ENCODE measurements at regions not wholly inside any gene's neighbourhood (a gene's known extent, or its start where the extent isn't known, plus 50 kb on each side); places are given as distances from the start of the nearest gene placed in this dataset.

- Histone ChIP-seq H3K9me3 (ENCODE audit: control insufficient read depth, low read length) (no peaks in the 10 kb centered on the region), H3K4me3 (ENCODE audit: extremely low read depth, insufficient read depth, low read length, poor library complexity, severe bottlenecking) (no peak overlapping the region), H3K27ac (ENCODE audit: low read depth, low read length, severe bottlenecking) (no peak overlapping the region), H3K4me1 (ENCODE audit: control insufficient read depth, insufficient read depth, low read length, poor library complexity, severe bottlenecking) (no peaks in the 10 kb centered on the region), H3K36me3 (ENCODE audit: control insufficient read depth, insufficient read depth, low read length) (no peaks in the 10 kb centered on the region)
- WGBS, 2 experiments (ENCODE audit: insufficient coverage in 2 of 2): 90 to 96% methylated on average over 3 of the region's 4 CpGs
Measured at GRCh38 chr2:187842315-187842714, 288.1 kb upstream of the TFPI start.

DNA sequence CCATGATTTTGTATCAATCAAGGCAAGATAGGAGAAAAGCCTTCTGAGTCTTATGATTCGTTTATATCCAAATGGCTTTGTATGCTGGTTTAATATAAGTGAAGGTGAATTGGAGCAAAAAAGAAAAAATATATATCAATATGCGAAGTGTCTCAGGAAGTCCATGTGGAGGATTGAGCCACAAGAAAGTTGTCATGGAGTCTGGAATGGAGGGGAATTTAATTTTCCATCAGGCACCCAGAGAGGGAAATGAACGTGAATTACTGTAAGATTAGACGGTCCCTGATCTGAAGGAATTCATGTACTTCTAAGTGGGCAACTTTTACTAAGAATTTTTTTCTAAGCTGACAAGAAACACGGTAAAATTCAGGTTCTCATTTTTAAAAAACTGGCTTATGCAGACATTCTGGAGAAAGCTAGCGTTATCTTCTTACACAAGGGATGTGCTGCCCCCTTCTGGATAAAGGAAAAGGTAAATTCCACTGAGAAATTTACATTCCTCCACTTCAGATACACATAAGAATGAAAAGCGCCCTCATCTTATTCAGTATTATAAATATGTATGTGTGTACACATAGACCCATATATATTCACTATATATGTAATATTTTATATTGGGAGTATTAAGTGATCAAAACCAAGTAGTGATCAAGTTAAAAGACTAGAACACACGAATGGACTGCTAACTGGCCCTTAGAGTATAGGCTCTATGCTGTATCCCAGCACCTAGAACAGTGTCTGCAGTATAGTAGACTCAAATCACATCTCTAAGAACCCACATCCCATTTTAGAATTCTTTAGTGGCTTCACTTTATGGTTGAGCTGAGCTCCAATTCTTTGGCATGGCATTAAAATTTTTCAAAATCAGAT, 289.0 kb upstream of the TFPI start:
- Histone ChIP-seq H3K4me3 (ENCODE audit: extremely low read depth, insufficient read depth, low read length, poor library complexity, severe bottlenecking) (no peak overlapping the region), H3K36me3 (ENCODE audit: control insufficient read depth, insufficient read depth, low read length) (no peaks in the 10 kb centered on the region), H3K27ac (ENCODE audit: low read depth, low read length, severe bottlenecking) (no peak overlapping the region), H3K9me3 (ENCODE audit: control insufficient read depth, low read length) (no peaks in the 10 kb centered on the region), H3K4me1 (ENCODE audit: control insufficient read depth, insufficient read depth, low read length, poor library complexity, severe bottlenecking) (no peaks in the 10 kb centered on the region)
- WGBS, 2 experiments (ENCODE audit: insufficient coverage in 2 of 2): 68 to 88% methylated on average over 4 of the region's 8 CpGs

- no peaks in the 10 kb centered on the region for H3K9me3 ChIP-seq (ENCODE audit: control insufficient read depth, low read length)
Measured at GRCh38 chr2:187847245-187848208, 293.3 kb upstream of the TFPI start.

GRCh38 chr2:187851955-187852561, 297.8 kb upstream of the TFPI start:
- H3K36me3 ChIP-seq (ENCODE audit: control insufficient read depth, insufficient read depth, low read length): no peaks in the 10 kb centered on the region
- WGBS, 2 experiments (ENCODE audit: insufficient coverage in 2 of 2): 86 to 90% methylated on average over 1 to 2 of the region's 5 CpGs
- H3K27ac ChIP-seq (ENCODE audit: low read depth, low read length, severe bottlenecking): no peak overlapping the region
- H3K9me3 ChIP-seq (ENCODE audit: control insufficient read depth, low read length): no peaks in the 10 kb centered on the region
- no peak overlapping the region for H3K4me3 ChIP-seq (ENCODE audit: extremely low read depth, insufficient read depth, low read length, poor library complexity, severe bottlenecking)
- H3K4me1 ChIP-seq (ENCODE audit: control insufficient read depth, insufficient read depth, low read length, poor library complexity, severe bottlenecking): no peaks in the 10 kb centered on the region

More at GRCh38 chr2:187847245-187848208, 293.3 kb upstream of the TFPI start:
- Histone ChIP-seq H3K4me3 (ENCODE audit: extremely low read depth, insufficient read depth, low read length, poor library complexity, severe bottlenecking) (no peak overlapping the region), H3K4me1 (ENCODE audit: control insufficient read depth, insufficient read depth, low read length, poor library complexity, severe bottlenecking) (no peaks in the 10 kb centered on the region), H3K27ac (ENCODE audit: low read depth, low read length, severe bottlenecking) (no peak overlapping the region), H3K36me3 (ENCODE audit: control insufficient read depth, insufficient read depth, low read length) (no peaks in the 10 kb centered on the region)
- WGBS, 2 experiments (ENCODE audit: insufficient coverage in 2 of 2): 89 to 100% methylated on average over 1 of the region's 1 CpG

DNA sequence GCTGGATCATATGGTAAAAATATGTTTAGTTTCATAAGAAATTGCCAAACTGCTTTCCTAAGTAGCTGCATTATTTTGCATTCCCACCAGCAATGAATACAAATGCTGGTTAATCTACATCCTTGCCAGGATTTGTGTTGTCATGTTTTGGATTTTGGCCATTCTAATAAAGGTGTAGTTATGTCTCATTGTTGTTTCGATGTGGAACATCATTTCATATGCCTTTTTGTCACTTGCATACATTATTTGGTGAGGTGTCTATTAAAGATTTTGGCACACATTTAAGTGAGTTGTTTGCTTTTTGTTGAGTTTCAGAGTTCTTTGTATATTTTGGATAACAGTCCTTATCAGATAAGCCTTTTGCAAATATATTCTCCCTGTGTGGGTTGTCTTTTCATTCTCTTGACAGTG, 299.2 kb upstream of the TFPI start:
- Histone ChIP-seq H3K4me1 (ENCODE audit: control insufficient read depth, insufficient read depth, low read length, poor library complexity, severe bottlenecking) (no peaks in the 10 kb centered on the region), H3K27ac (ENCODE audit: low read depth, low read length, severe bottlenecking) (no peak overlapping the region), H3K9me3 (ENCODE audit: control insufficient read depth, low read length) (no peaks in the 10 kb centered on the region), H3K4me3 (ENCODE audit: extremely low read depth, insufficient read depth, low read length, poor library complexity, severe bottlenecking) (no peak overlapping the region), H3K36me3 (ENCODE audit: control insufficient read depth, insufficient read depth, low read length) (no peaks in the 10 kb centered on the region)
- 83% methylated on average over 1 of the region's 1 CpG; no CpG with 5 or more reads in 1 of the 2 experiments for WGBS, 2 experiments (ENCODE audit: insufficient coverage in 2 of 2)

GRCh38 chr2:187854801-187855200, 300.6 kb upstream of the TFPI start:
- no peak overlapping the region for H3K27ac ChIP-seq (ENCODE audit: low read depth, low read length, severe bottlenecking)
- H3K36me3 ChIP-seq (ENCODE audit: control insufficient read depth, insufficient read depth, low read length): no peaks in the 10 kb centered on the region
- no peaks in the 10 kb centered on the region for H3K9me3 ChIP-seq (ENCODE audit: control insufficient read depth, low read length)
- H3K4me1 ChIP-seq (ENCODE audit: control insufficient read depth, insufficient read depth, low read length, poor library complexity, severe bottlenecking): no peaks in the 10 kb centered on the region
- H3K4me3 ChIP-seq (ENCODE audit: extremely low read depth, insufficient read depth, low read length, poor library complexity, severe bottlenecking): no peak overlapping the region

DNA sequence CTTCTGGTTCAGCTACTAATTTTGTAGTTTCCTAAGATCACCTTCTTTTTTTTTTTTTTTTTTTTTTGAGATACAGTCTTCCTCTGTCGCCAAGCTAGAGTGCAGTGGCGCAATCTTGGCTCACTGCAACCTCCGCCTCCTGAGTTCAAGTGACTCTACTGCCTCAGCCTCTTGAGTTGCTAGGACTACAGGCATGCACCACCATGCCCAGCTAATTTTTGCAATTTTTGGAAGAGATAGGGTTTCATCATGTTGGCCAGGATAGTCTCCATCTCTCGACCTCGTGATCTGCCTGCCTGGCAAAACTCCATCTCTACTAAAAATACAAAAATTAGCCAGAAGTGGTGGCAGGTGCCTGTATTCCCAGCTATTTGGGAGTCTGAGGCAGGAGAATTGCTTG, 301.5 kb upstream of the TFPI start:
- Histone ChIP-seq H3K4me3 (ENCODE audit: extremely low read depth, insufficient read depth, low read length, poor library complexity, severe bottlenecking) (no peak overlapping the region), H3K27ac (ENCODE audit: low read depth, low read length, severe bottlenecking) (no peak overlapping the region), H3K36me3 (ENCODE audit: control insufficient read depth, insufficient read depth, low read length) (no peaks in the 10 kb centered on the region), H3K9me3 (ENCODE audit: control insufficient read depth, low read length) (no peaks in the 10 kb centered on the region), H3K4me1 (ENCODE audit: control insufficient read depth, insufficient read depth, low read length, poor library complexity, severe bottlenecking) (no peaks in the 10 kb centered on the region)
- 100% methylated on average over 1 to 3 of the region's 5 CpGs for WGBS, 2 experiments (ENCODE audit: insufficient coverage in 2 of 2)

- no CpG with 5 or more reads among the region's 1 CpG for WGBS, 2 experiments (ENCODE audit: insufficient coverage in 2 of 2)
Measured at GRCh38 chr2:187857826-187858225, 303.6 kb upstream of the TFPI start.

DNA sequence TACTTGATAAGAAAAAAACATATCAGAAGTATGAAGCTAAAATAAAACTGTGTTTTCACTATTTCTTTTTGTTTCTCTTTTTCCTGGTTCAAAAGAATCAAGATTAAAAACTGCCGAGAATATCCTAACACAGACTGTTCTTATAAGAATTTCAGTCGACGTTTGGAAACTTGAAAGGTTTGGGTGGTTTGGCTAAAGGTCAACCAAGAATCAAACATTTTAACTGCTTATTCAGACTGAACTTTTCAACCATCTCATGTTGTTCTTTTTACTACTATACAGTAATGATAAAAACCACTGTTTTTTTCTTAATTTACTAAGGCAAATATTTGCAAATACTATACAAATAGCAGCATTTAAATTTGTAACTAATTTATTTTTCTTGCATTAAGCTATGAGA, 308.5 kb upstream of the TFPI start:
- no peaks in the 10 kb centered on the region for H3K36me3 ChIP-seq (ENCODE audit: control insufficient read depth, insufficient read depth, low read length)
- H3K9me3 ChIP-seq (ENCODE audit: control insufficient read depth, low read length): no peaks in the 10 kb centered on the region
- WGBS, 2 experiments (ENCODE audit: insufficient coverage in 2 of 2): 100% methylated on average over 1 of the region's 3 CpGs; no CpG with 5 or more reads in 1 of the 2 experiments
- no peaks in the 10 kb centered on the region for H3K4me1 ChIP-seq (ENCODE audit: control insufficient read depth, insufficient read depth, low read length, poor library complexity, severe bottlenecking)
- no peak overlapping the region for H3K4me3 ChIP-seq (ENCODE audit: extremely low read depth, insufficient read depth, low read length, poor library complexity, severe bottlenecking)
- H3K27ac ChIP-seq (ENCODE audit: low read depth, low read length, severe bottlenecking): no peak overlapping the region

More at GRCh38 chr2:187857826-187858225, 303.6 kb upstream of the TFPI start:
- H3K27ac ChIP-seq (ENCODE audit: low read depth, low read length, severe bottlenecking): no peak overlapping the region
- no peaks in the 10 kb centered on the region for H3K36me3 ChIP-seq (ENCODE audit: control insufficient read depth, insufficient read depth, low read length)
- H3K4me1 ChIP-seq (ENCODE audit: control insufficient read depth, insufficient read depth, low read length, poor library complexity, severe bottlenecking): no peaks in the 10 kb centered on the region
- no peak overlapping the region for H3K4me3 ChIP-seq (ENCODE audit: extremely low read depth, insufficient read depth, low read length, poor library complexity, severe bottlenecking)
- no peaks in the 10 kb centered on the region for H3K9me3 ChIP-seq (ENCODE audit: control insufficient read depth, low read length)

- no peaks in the 10 kb centered on the region for H3K4me1 ChIP-seq (ENCODE audit: control insufficient read depth, insufficient read depth, low read length, poor library complexity, severe bottlenecking)
- H3K27ac ChIP-seq (ENCODE audit: low read depth, low read length, severe bottlenecking): no peak overlapping the region
- no peaks in the 10 kb centered on the region for H3K36me3 ChIP-seq (ENCODE audit: control insufficient read depth, insufficient read depth, low read length)
- H3K4me3 ChIP-seq (ENCODE audit: extremely low read depth, insufficient read depth, low read length, poor library complexity, severe bottlenecking): no peak overlapping the region
- no peaks in the 10 kb centered on the region for H3K9me3 ChIP-seq (ENCODE audit: control insufficient read depth, low read length)
- 70 to 88% methylated on average over 2 to 4 of the region's 4 CpGs for WGBS, 2 experiments (ENCODE audit: insufficient coverage in 2 of 2)
Measured at GRCh38 chr2:187865025-187865424, 310.8 kb upstream of the TFPI start.

Measured in mesodermal cell (in vitro differentiated cells).